ENCODE measurements at regions not wholly inside any gene's neighbourhood (a gene's known extent, or its start where the extent isn't known, plus 50 kb on each side); places are given as distances from the start of the nearest gene placed in this dataset.

DNA sequence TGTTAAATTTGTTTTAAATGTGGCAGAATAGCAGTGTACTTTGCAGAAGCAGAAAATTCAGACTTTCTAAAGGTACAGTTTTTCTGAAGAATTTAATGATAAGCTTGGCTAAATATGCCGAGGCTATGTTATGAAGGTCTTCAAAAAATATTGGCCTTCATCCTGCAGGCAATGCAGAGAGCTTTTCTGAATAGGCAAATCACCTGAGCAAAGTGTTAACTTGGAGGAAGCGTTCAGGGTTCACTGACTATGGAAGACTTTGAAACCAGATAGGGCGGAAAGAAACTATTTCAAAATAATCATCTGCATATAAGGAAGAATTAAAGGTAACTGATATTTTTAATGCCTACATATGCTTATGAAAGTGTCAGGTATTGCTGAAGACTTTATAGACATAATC is 133.7 kb upstream of the SETBP1 start:
- H3K27ac ChIP-seq (replicated peaks in 1 of 4): no peak overlapping the region
- peaks cover 0 to 15% (median 6%) of the 10 kb centered on the region in 4 donors for H3K4me1 ChIP-seq
- H3K36me3 ChIP-seq: no peaks in the 10 kb centered on the region
- no peak overlapping the region for H3K4me3 ChIP-seq
- intact Hi-C loops (cut with DNase I): no loop called here
- DNase-seq (ENCODE audit: extremely low spot score): no peak
- no peaks in the 10 kb centered on the region for H3K9me3 ChIP-seq
- TF ChIP-seq POLR2A (IDR thresholded peaks at IDR 0.05; ENCODE audit: low read depth): no peak
- TF ChIP-seq, protein P1, sequence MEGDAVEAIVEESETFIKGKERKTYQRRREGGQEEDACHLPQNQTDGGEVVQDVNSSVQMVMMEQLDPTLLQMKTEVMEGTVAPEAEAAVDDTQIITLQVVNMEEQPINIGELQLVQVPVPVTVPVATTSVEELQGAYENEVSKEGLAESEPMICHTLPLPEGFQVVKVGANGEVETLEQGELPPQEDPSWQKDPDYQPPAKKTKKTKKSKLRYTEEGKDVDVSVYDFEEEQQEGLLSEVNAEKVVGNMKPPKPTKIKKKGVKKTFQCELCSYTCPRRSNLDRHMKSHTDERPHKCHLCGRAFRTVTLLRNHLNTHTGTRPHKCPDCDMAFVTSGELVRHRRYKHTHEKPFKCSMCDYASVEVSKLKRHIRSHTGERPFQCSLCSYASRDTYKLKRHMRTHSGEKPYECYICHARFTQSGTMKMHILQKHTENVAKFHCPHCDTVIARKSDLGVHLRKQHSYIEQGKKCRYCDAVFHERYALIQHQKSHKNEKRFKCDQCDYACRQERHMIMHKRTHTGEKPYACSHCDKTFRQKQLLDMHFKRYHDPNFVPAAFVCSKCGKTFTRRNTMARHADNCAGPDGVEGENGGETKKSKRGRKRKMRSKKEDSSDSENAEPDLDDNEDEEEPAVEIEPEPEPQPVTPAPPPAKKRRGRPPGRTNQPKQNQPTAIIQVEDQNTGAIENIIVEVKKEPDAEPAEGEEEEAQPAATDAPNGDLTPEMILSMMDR (IDR thresholded peaks at IDR 0.05): no peak
- TF ChIP-seq EP300 (IDR thresholded peaks at IDR 0.05): no peak
- TF ChIP-seq POLR2AphosphoS5 (IDR thresholded peaks at IDR 0.05): no peak
- no peaks in the 10 kb centered on the region for H3K27me3 ChIP-seq
- WGBS: 64% methylated on average over 3 of the region's 3 CpGs

DNA sequence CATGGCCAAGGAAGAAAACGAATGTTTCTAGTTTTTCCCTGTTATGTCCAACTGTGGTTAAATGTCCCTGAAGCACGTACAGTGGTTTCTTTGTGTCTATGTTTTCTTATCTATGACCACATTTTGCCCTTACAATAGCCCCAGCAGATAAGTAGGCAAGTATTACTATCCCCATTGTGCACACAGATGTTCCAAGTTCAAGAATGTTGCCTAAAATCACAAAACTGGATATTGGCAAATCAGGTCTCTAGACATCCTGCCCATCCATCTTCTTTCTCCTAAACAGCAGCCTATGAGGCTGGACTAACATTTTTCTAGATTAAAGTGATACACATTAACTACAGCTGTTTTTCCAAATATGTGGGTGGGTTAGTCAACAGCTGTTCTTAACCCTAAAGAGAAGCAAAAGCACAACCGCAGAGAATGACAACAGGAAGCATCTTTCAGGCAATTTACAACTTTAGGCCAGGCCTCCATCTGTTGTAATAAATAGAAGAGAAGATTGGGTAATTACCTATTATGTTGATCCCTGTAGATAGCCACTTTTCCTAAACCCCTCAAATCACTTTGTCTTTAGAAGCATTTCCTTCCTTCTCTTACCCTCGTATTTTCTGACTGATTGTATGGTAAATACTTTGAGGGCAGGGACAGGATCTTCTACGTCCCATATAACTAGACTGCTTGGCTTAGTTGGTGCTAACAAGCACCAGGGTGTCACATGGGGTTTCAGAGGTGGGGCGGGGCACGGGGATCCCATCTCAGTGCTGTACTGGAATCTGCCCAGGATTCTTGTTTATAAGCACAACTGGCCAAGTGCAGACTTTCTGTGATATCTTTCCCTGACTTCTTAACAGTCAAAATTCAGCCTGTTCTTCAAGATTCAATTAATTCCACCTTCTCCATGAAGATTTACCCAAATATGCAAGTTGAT is 132.1 kb upstream of the SETBP1 start:
- Histone ChIP-seq H3K27ac (replicated peaks in 1 of 4) (no peak overlapping the region), H3K27me3 (no peaks in the 10 kb centered on the region), H3K4me3 (no peak overlapping the region), H3K4me1 (peaks cover 0 to 15% (median 5%) of the 10 kb centered on the region in 4 donors), H3K9me3 (no peaks in the 10 kb centered on the region), H3K36me3 (no peaks in the 10 kb centered on the region)
- 65% methylated on average over 7 of the region's 7 CpGs for WGBS
- DNase-seq (ENCODE audit: extremely low spot score): no peak
- no peak for TF ChIP-seq POLR2A (IDR thresholded peaks at IDR 0.05; ENCODE audit: low read depth)
- TF ChIP-seq, protein P1 (IDR thresholded peaks at IDR 0.05): no peak
- TF ChIP-seq POLR2AphosphoS5 (IDR thresholded peaks at IDR 0.05): no peak
- TF ChIP-seq EP300 (IDR thresholded peaks at IDR 0.05): no peak
- intact Hi-C loops (cut with DNase I): no loop called here

DNA sequence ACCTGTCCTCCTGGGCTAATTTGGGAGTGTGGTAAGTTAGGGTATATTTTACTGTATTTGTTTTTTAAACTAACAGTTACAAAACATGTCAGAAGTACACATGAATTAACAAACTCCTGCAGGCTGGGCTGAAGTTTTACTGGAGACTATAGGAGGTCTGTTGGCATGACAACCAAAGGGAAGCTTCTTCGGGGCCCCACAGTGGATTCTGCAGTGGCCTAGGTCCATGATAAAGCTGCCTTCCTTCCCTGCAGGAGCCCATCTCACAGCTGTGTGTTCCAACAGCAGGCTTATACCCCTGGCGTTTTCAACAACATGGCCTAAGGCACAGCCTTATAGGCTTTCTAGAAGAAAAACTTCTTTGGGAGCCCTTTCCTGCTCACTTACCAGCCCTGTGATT is 128.0 kb upstream of the SETBP1 start:
- no peak for DNase-seq (ENCODE audit: extremely low spot score)
- Histone ChIP-seq H3K27ac (replicated peaks in 1 of 4) (no peak overlapping the region), H3K36me3 (no peaks in the 10 kb centered on the region), H3K4me3 (no peak overlapping the region), H3K9me3 (no peaks in the 10 kb centered on the region), H3K4me1 (peaks cover 0 to 18% (median 8%) of the 10 kb centered on the region in 4 donors), H3K27me3 (no peaks in the 10 kb centered on the region)
- intact Hi-C loops (cut with DNase I): no loop called here
- TF ChIP-seq, protein P1 (IDR thresholded peaks at IDR 0.05): no peak
- no peak for TF ChIP-seq POLR2A (IDR thresholded peaks at IDR 0.05; ENCODE audit: low read depth)
- no peak for TF ChIP-seq POLR2AphosphoS5 (IDR thresholded peaks at IDR 0.05)
- no peak for TF ChIP-seq EP300 (IDR thresholded peaks at IDR 0.05)
- WGBS: 59% methylated on average over 2 of the region's 2 CpGs

DNA sequence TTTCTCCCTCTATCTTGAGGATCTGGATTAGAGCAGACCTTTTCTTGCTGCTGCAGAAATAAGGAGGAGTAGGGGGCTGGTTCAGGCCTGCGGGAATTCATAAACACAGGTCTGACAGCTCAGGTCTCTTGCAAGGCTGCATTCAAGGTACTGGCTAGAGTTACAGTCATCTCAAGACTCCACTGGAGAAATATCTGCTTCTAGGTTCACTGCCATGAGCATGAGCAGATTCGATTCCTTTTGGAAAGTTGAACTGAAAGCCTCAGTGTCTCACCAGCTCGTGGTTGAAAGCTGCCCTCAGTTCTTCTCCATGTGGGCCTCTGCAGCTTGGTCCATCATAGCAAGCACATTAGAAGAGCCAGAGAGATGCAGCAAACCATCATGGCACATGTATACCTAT is 124.4 kb upstream of the SETBP1 start:
- H3K36me3 ChIP-seq: no peaks in the 10 kb centered on the region
- DNase-seq (ENCODE audit: extremely low spot score): no peak
- H3K27me3 ChIP-seq: no peaks in the 10 kb centered on the region
- peaks cover 0 to 10% (median 5%) of the 10 kb centered on the region in 4 donors for H3K4me1 ChIP-seq
- 55% methylated on average over 3 of the region's 3 CpGs for WGBS
- H3K27ac ChIP-seq (replicated peaks in 1 of 4): no peak overlapping the region
- no peak for TF ChIP-seq POLR2AphosphoS5 (IDR thresholded peaks at IDR 0.05)
- no peak for TF ChIP-seq POLR2A (IDR thresholded peaks at IDR 0.05; ENCODE audit: low read depth)
- TF ChIP-seq, protein P1 (IDR thresholded peaks at IDR 0.05): no peak
- no peak for TF ChIP-seq EP300 (IDR thresholded peaks at IDR 0.05)
- intact Hi-C loops (cut with DNase I): no loop called here
- H3K4me3 ChIP-seq: no peak overlapping the region
- no peaks in the 10 kb centered on the region for H3K9me3 ChIP-seq
